Loucy (cell line): ENCODE measurements at regions not wholly inside any gene's neighbourhood (a gene's known extent, or its start where the extent isn't known, plus 50 kb on each side); places are given as distances from the start of the nearest gene placed in this dataset.

ENCODE experiments used
- H2AFZ ChIP-seq: fragments of 200-600 bp; sonication (generic); 2 replicates; pipeline ENCODE4 v1.6.0; 2016; ENCODE audit warnings: antibody characterized with exemption, mild to moderate bottlenecking, low read length, moderate library complexity
- H3F3A ChIP-seq: fragments of 200-600 bp; 2 replicates; pipeline ENCODE4 v1.6.0; 2016; ENCODE audit warnings: antibody characterized with exemption, low read depth, mild to moderate bottlenecking
- H3K27me3 ChIP-seq: fragments of 200-600 bp; sonication (generic); 2 replicates; pipeline ENCODE4 v1.6.1; 2014; ENCODE audit warnings: low read length, mild to moderate bottlenecking; ENCODE audit not compliant: insufficient read depth, poor library complexity, severe bottlenecking
- H3K36me3 ChIP-seq: fragments of 200-600 bp; sonication (generic); 2 replicates; pipeline ENCODE4 v1.6.1; 2016; ENCODE audit warnings: low read length; ENCODE audit not compliant: insufficient read depth
- H3K4me1 ChIP-seq: fragments of 200-600 bp; sonication (generic); 2 replicates; pipeline ENCODE4 v1.5.1; 2014; ENCODE audit warnings: low read length, mild to moderate bottlenecking; ENCODE audit not compliant: insufficient read depth, poor library complexity, severe bottlenecking
- H3K4me2 ChIP-seq: fragments of 200-600 bp; sonication (generic); 2 replicates; pipeline ENCODE4 v1.6.0; 2014; ENCODE audit warnings: antibody characterized with exemption, low read length, low read depth, mild to moderate bottlenecking; ENCODE audit not compliant: poor library complexity, severe bottlenecking
- H3K4me3 ChIP-seq: fragments of 200-600 bp; sonication (generic); 2 replicates; pipeline ENCODE4 v1.5.1; 2014; ENCODE audit warnings: low read length, mild to moderate bottlenecking, mixed read lengths; ENCODE audit not compliant: poor library complexity, severe bottlenecking
- H3K79me2 ChIP-seq: fragments of 200-600 bp; sonication (generic); 2 replicates; pipeline ENCODE4 v1.6.1; 2014; ENCODE audit warnings: low read length; ENCODE audit not compliant: insufficient read depth
- H3K9ac ChIP-seq: fragments of 200-600 bp; sonication (generic); 2 replicates; pipeline ENCODE4 v1.6.0; 2014; ENCODE audit warnings: mild to moderate bottlenecking, low read depth, low read length, moderate library complexity; ENCODE audit not compliant: poor library complexity, severe bottlenecking
- H3K9me2 ChIP-seq: fragments of 200-600 bp; sonication (generic); replicated peaks from 2 replicates; pipeline ENCODE4 v1.6.1; 2016; ENCODE audit warnings: low read depth, low read length, mixed read lengths
- H3K9me3 ChIP-seq: fragments of 200-600 bp; sonication (generic); 2 replicates; pipeline ENCODE4 v1.6.1; 2014; ENCODE audit warnings: mild to moderate bottlenecking, antibody characterized with exemption, low read length, low read depth; ENCODE audit not compliant: insufficient read depth
- H4K20me1 ChIP-seq: fragments of 200-600 bp; sonication (generic); 2 replicates; pipeline ENCODE4 v1.6.0; 2014; ENCODE audit warnings: antibody characterized with exemption, low read length, mild to moderate bottlenecking; ENCODE audit not compliant: insufficient read depth, poor library complexity, severe bottlenecking
- CTCF ChIP-seq: fragments of 200-600 bp; sonication (generic); conservative IDR thresholded peaks from 2 replicates; pipeline ENCODE4 v1.5.1; 2014; ENCODE audit warnings: mild to moderate bottlenecking, antibody characterized with exemption, low read length
- EZH2phosphoT487 ChIP-seq: fragments of 200-600 bp; IDR thresholded peaks from 2 replicates; pipeline ENCODE4 v1.6.1; 2018; ENCODE audit warnings: antibody characterized with exemption, mild to moderate bottlenecking, moderate library complexity, borderline replicate concordance

DNA sequence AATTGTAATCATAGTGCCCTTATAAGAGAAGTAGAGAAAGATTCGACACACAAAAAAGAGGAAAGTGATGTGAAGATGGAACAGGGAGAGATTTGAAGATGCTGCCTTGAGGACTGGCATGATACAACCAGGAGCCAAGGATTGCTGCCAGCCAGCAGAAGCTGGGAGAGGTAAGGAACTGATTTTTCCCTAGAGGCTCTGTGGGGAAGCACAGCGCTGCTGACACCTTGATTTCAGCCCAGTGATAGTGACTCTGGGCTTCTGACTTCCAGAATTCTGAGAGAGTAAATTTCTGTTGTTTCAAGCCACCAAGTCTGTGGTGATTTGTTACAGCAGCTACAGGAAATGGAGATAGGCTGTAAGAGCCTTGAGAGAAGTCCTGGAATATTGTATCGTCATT is 98.2 kb downstream of the RAB11FIP2 start:
- Histone ChIP-seq H3K36me3 (no peaks in the 10 kb centered on the region), H3K4me1 (peaks cover 24% of the 10 kb centered on the region), H3K4me3 (no peak overlapping the region), H3K79me2 (no peaks in the 10 kb centered on the region), H3F3A (peaks cover 3% of the 10 kb centered on the region; the same call in 1 of the 2 replicates), H3K4me2 (no peak overlapping the region), H3K9ac (no peak overlapping the region), H3K9me3 (no peaks in the 10 kb centered on the region), H2AFZ (no peak overlapping the region), H4K20me1 (no peaks in the 10 kb centered on the region), H3K9me2 (no peaks in the 10 kb centered on the region), H3K27me3 (no peaks in the 10 kb centered on the region)
- no peak; the same call in 1 of the 2 replicates for TF ChIP-seq CTCF
- TF ChIP-seq EZH2phosphoT487: no peak

DNA sequence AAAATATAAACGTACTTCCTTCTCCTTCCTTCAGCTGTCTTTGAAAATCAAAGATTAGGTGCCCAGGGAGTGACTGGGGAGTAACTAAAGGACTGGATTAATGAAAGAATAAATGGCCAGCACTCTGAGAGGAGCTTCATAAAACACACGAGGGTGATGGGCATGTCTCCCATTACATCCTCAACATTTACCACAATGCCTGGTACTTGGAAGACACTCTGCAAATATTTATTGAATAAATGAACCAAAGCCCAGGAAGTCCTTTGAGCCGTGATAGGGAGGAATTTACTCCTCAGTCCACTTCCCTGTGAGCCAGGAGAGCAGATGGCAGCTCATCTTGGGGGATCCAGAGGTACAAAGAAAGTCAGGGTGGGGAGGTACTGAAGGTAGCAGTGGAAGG is 96.3 kb downstream of the RAB11FIP2 start:
- H3K36me3 ChIP-seq: no peaks in the 10 kb centered on the region
- H4K20me1 ChIP-seq: no peaks in the 10 kb centered on the region
- no peak for TF ChIP-seq CTCF
- peaks cover 3% of the 10 kb centered on the region; the same call in 1 of the 2 replicates for H3F3A ChIP-seq
- H2AFZ ChIP-seq: no peak overlapping the region
- H3K79me2 ChIP-seq: no peaks in the 10 kb centered on the region
- H3K9me3 ChIP-seq: no peaks in the 10 kb centered on the region
- no peak overlapping the region for H3K4me2 ChIP-seq
- H3K4me3 ChIP-seq: no peak overlapping the region
- H3K9ac ChIP-seq: no peak overlapping the region
- no peaks in the 10 kb centered on the region for H3K27me3 ChIP-seq
- no peaks in the 10 kb centered on the region for H3K9me2 ChIP-seq
- peaks cover 23% of the 10 kb centered on the region for H3K4me1 ChIP-seq
